HG03280 (cell line): ENCODE measurements at regions not wholly inside any gene's neighbourhood (a gene's known extent, or its start where the extent isn't known, plus 50 kb on each side); places are given as distances from the start of the nearest gene placed in this dataset.
"Not testable (repeated sequence)": the region's sequence is repeated elsewhere in the genome, so short reads cannot be mapped to it uniquely, and the experiment has no call there.

Experiments used
- ATAC-seq: cut with Tn5 transposase; IDR thresholded peaks from one replicate; pipeline ENCODE4 v1.9.1; 2021; ENCODE audit warnings: mild to moderate bottlenecking, moderate library complexity; ENCODE audit not compliant: unreplicated experiment

- ATAC-seq: not testable (repeated sequence)
Observed at GRCh38 chr1:78203410-78203982, 157.7 kb downstream of the GIPC2 start.

GRCh38 chr1:78210175-78210574, 164.4 kb downstream of the GIPC2 start:
- ATAC-seq: no peak

- no peak for ATAC-seq
Observed at GRCh38 chr1:78211483-78212092, 165.8 kb downstream of the GIPC2 start.

- ATAC-seq: no peak
Observed at GRCh38 chr1:78214334-78214733, 168.6 kb downstream of the GIPC2 start.

- ATAC-seq: no peak
Observed at GRCh38 chr1:78222225-78222959, 176.6 kb downstream of the GIPC2 start.

GRCh38 chr1:78222960-78223358, 177.2 kb downstream of the GIPC2 start:
- ATAC-seq: no peak

GRCh38 chr1:78223417-78224215, 177.8 kb downstream of the GIPC2 start:
- ATAC-seq: no peak

GRCh38 chr1:78224246-78224785, 178.6 kb downstream of the GIPC2 start:
- ATAC-seq: no peak

- ATAC-seq: no peak
Observed at GRCh38 chr1:78224861-78225552, 179.2 kb downstream of the GIPC2 start.

GRCh38 chr1:78226784-78227183, 181.0 kb downstream of the GIPC2 start:
- no peak for ATAC-seq

- ATAC-seq: no peak
Observed at GRCh38 chr1:78227705-78228635, 182.2 kb downstream of the GIPC2 start.

GRCh38 chr1:78229344-78229743, 183.6 kb downstream of the GIPC2 start:
- no peak for ATAC-seq

GRCh38 chr1:78231477-78231876, 185.7 kb downstream of the GIPC2 start:
- ATAC-seq: no peak

GRCh38 chr1:78231894-78232293, 186.1 kb downstream of the GIPC2 start:
- ATAC-seq: no peak

- no peak for ATAC-seq
Observed at GRCh38 chr1:78232630-78233029, 186.9 kb downstream of the GIPC2 start.

GRCh38 chr1:78234496-78234895, 188.7 kb downstream of the GIPC2 start:
- ATAC-seq: no peak

GRCh38 chr1:78236716-78237115, 190.9 kb downstream of the GIPC2 start:
- no peak for ATAC-seq

GRCh38 chr1:78237364-78237916, 191.7 kb downstream of the GIPC2 start:
- no peak for ATAC-seq

- no peak for ATAC-seq
Observed at GRCh38 chr1:78240191-78240590, 194.4 kb downstream of the GIPC2 start.
